Endothelial cell of umbilical vein (primary cell): ENCODE measurements at regions not wholly inside any gene's neighbourhood (a gene's known extent, or its start where the extent isn't known, plus 50 kb on each side); places are given as distances from the start of the nearest gene placed in this dataset.

ENCODE experiments used
- BruUV-seq: library from RNA; stranded (reverse); fragments of 400-500 nt; replicated peaks from 2 replicates; lab custom pipeline; 2021; lab: Mats Ljungman, UMichigan
- CTCF ChIA-PET: fragments of 300-600, 350-600 bp; sonication (Branson Sonifier 250); formaldehyde crosslinking; loops from one replicate; lab custom pipeline; 2021; ENCODE audit warnings: antibody characterized with exemption, inconsistent platforms; lab: Charles Lee
- POLR2A ChIA-PET: fragments of 300-600, 350-600 bp; sonication (Branson Sonifier 250); formaldehyde crosslinking; loops from one replicate; lab custom pipeline; 2021; ENCODE audit warnings: antibody characterized with exemption, inconsistent platforms; lab: Charles Lee
- DNase-seq: peaks from one replicate; pipeline ENCODE4 v3.0.0-alpha.2; 2011; ENCODE audit warnings: low read depth, low spot score
- FAIRE-seq: peaks from 2 replicates; lab custom pipeline; 2011; peaks lifted over from hg19 to GRCh38; lab: Jason Lieb, UNC
- H2AFZ ChIP-seq: 2 replicates; pipeline ENCODE4 v1.6.0; 2012; ENCODE audit warnings: low read depth, low read length, control low read depth, inconsistent platforms
- H3K27ac ChIP-seq: 2 replicates; pipeline ENCODE4 v1.5.1; 2011; ENCODE audit warnings: low read depth, mild to moderate bottlenecking, control low read depth, low read length, moderate library complexity; ENCODE audit not compliant: insufficient read depth
- H3K27me3 ChIP-seq, 2 experiments: 2 replicates each; pipeline versions ENCODE4 v1.6.0 to v1.6.1; 2011; ENCODE audit warnings: low read length in 2 of 2, mixed read lengths in 1 of 2; ENCODE audit not compliant: control insufficient read depth in 2 of 2, insufficient read depth in 2 of 2
- H3K36me3 ChIP-seq, 2 experiments: 2 replicates in 1 of 2; 3 replicates in 1 of 2; pipeline ENCODE4 v1.5.1; 2011; ENCODE audit warnings: low read length in 2 of 2, mild to moderate bottlenecking in 1 of 2, moderate library complexity in 1 of 2; ENCODE audit not compliant: control insufficient read depth in 2 of 2, insufficient read depth in 2 of 2; ENCODE audit errors: extremely low read depth in 1 of 2
- H3K4me1 ChIP-seq: 3 replicates; pipeline ENCODE4 v1.5.1; 2011; ENCODE audit warnings: mild to moderate bottlenecking, low read length; ENCODE audit not compliant: control insufficient read depth, insufficient read depth; ENCODE audit errors: extremely low read depth
- H3K4me2 ChIP-seq: 2 replicates; pipeline ENCODE4 v1.6.1; 2011; ENCODE audit warnings: low read length, control low read depth, mixed read lengths; ENCODE audit not compliant: insufficient read depth
- H3K4me3 ChIP-seq, 3 experiments: fragments of 200-600 bp in 1 of 3; sonication (generic), shearing (Covaris generic) in 1 of 3; replicated peaks in 1 of 3; 2 replicates each; pipeline ENCODE4 v1.5.1; 2011 to 2016; ENCODE audit warnings: control low read depth in 3 of 3, low read length in 3 of 3, mild to moderate bottlenecking in 2 of 3, inconsistent platforms in 1 of 3, low read depth in 1 of 3, moderate library complexity in 1 of 3; ENCODE audit not compliant: insufficient read depth in 1 of 3
- H3K79me2 ChIP-seq: 2 replicates; pipeline ENCODE4 v1.6.0; 2012; ENCODE audit warnings: low read length, inconsistent platforms; ENCODE audit not compliant: control insufficient read depth, insufficient read depth
- H3K9ac ChIP-seq: replicated peaks from 2 replicates; pipeline ENCODE3; 2011; ENCODE audit warnings: low read length, control low read depth; ENCODE audit not compliant: insufficient read depth; ENCODE audit errors: extremely low read depth
- H3K9me1 ChIP-seq: replicated peaks from 3 replicates; pipeline ENCODE4 v1.6.0; 2011; ENCODE audit warnings: mild to moderate bottlenecking, low read length; ENCODE audit not compliant: control insufficient read depth, insufficient read depth; ENCODE audit errors: extremely low read depth
- H3K9me3 ChIP-seq: replicated peaks from 2 replicates; pipeline ENCODE4 v1.5.1; 2012; ENCODE audit warnings: low read length, inconsistent platforms; ENCODE audit not compliant: control insufficient read depth, insufficient read depth
- H4K20me1 ChIP-seq: replicated peaks from 2 replicates; pipeline ENCODE3; 2011; ENCODE audit warnings: mild to moderate bottlenecking, low read length; ENCODE audit not compliant: control insufficient read depth, insufficient read depth; ENCODE audit errors: extremely low read depth
- CTCF ChIP-seq, 2 donors: IDR thresholded peaks; 1 replicate in 1 of 2; 2 replicates in 1 of 2; pipeline ENCODE4 v1.5.1; 2011; ENCODE audit warnings: low read length in 2 of 2, mild to moderate bottlenecking in 2 of 2, moderate library complexity in 2 of 2, control low read depth in 1 of 2, inconsistent platforms in 1 of 2, low read depth in 1 of 2; ENCODE audit not compliant: insufficient read depth in 1 of 2; ENCODE audit errors: extremely low read depth in 1 of 2
- EZH2 ChIP-seq: IDR thresholded peaks from 2 replicates; pipeline ENCODE4 v1.6.1; 2012; ENCODE audit warnings: borderline replicate concordance, low read depth, mild to moderate bottlenecking, moderate library complexity, low read length, inconsistent platforms; ENCODE audit not compliant: severe bottlenecking
- FOS ChIP-seq: IDR thresholded peaks from 2 replicates; pipeline ENCODE4 v1.6.1; 2011; ENCODE audit warnings: mild to moderate bottlenecking, low read length, moderate library complexity, borderline replicate concordance; ENCODE audit not compliant: insufficient read depth
- GATA2 ChIP-seq: IDR thresholded peaks from 2 replicates; pipeline ENCODE4 v1.7.0; 2011; ENCODE audit warnings: low read depth, mild to moderate bottlenecking, moderate library complexity, mixed read lengths, low read length; ENCODE audit not compliant: insufficient read length, insufficient read depth
- JUN ChIP-seq: IDR thresholded peaks from 2 replicates; pipeline ENCODE4 v1.6.1; 2011; ENCODE audit warnings: borderline replicate concordance, low read depth; ENCODE audit not compliant: insufficient read length, insufficient read depth
- MAX ChIP-seq: IDR thresholded peaks from 2 replicates; pipeline ENCODE4 v1.6.1; 2011; ENCODE audit not compliant: insufficient read depth, insufficient read length
- MYC ChIP-seq: IDR thresholded peaks from one replicate; pipeline ENCODE4 v1.6.1; 2011; ENCODE audit warnings: mild to moderate bottlenecking, low read depth, low read length
- POLR2A ChIP-seq: IDR thresholded peaks from 2 replicates; pipeline ENCODE4 v1.6.1; 2012; ENCODE audit warnings: low read depth, mild to moderate bottlenecking, control low read depth, low read length
- POLR2AphosphoS5 ChIP-seq: IDR thresholded peaks from 2 replicates; pipeline ENCODE4 v1.6.1; 2012; ENCODE audit warnings: low read depth, mild to moderate bottlenecking, control low read depth, low read length, moderate library complexity; ENCODE audit not compliant: insufficient read depth
- dilution Hi-C: fragments of 300-500 bp; cut with MboI; formaldehyde crosslinking; loops from one replicate; pipeline ENCODE4 v1.15.0; 2019; ENCODE audit warnings: low sequenced_read_pairs; ENCODE audit not compliant: extremely low pct_ligation_motif_present
- intact Hi-C: fragments of 100-400 bp; cut with micrococcal nuclease; formaldehyde crosslinking; loops from one replicate; pipeline ENCODE4 v1.10.0; 2022

- no peak overlapping the region for H3K27ac ChIP-seq
- FAIRE-seq = no peak
Observed at GRCh38 chr2:144081272-144081671, 438.6 kb downstream of the ZEB2 start.

More at GRCh38 chr2:144081272-144081671, 438.6 kb downstream of the ZEB2 start:
- no peaks in the 10 kb centered on the region for H3K27me3 ChIP-seq
- no peaks in the 10 kb centered on the region for H3K36me3 ChIP-seq
- intact Hi-C loops = no loop called here
- DNase-seq = no peak
- H3K9me3 ChIP-seq = no peaks in the 10 kb centered on the region
- POLR2A ChIA-PET = no interaction called here
- H3K4me1 ChIP-seq = no peaks in the 10 kb centered on the region
- no peaks in the 10 kb centered on the region for H3K9me1 ChIP-seq
- dilution Hi-C loops = no loop called here
- BruUV-seq = no TSS peak
- no peak overlapping the region for H3K4me3 ChIP-seq
- H4K20me1 ChIP-seq = no peaks in the 10 kb centered on the region
- H2AFZ ChIP-seq = no peak overlapping the region
- H3K9ac ChIP-seq = no peak overlapping the region
- CTCF ChIA-PET = interaction anchor here (1.7 kb wide), 1 partner anchor 18 kb away, joined by 4 read pairs; no protein-coding TSS in a partner anchor
- no peaks in the 10 kb centered on the region for H3K79me2 ChIP-seq
- no peak overlapping the region for H3K4me2 ChIP-seq
- TF ChIP-seq MAX (no peak), JUN (no peak), POLR2AphosphoS5 (no peak), GATA2 (no peak), CTCF (IDR thresholded peaks at IDR 0.05; ENCODE audit: extremely low read depth in 1 of 2, insufficient read depth in 1 of 2, low read depth in 1 of 2, low read length in 2 of 2) (no peak), MYC (no peak), POLR2A (no peak), EZH2 (no peak), FOS (no peak)
